SK-N-SH (cell line): ENCODE measurements at regions not wholly inside any gene's neighbourhood (a gene's known extent, or its start where the extent isn't known, plus 50 kb on each side); places are given as distances from the start of the nearest gene placed in this dataset.

Source experiments
- CTCF ChIA-PET: fragments of 300-600, 350-600 bp; formaldehyde crosslinking; extraction: SDS; loops from one replicate; lab custom pipeline; 2021; lab: Yijun Ruan, JAX
- POLR2A ChIA-PET: fragments of 350-600 bp; sonication (Branson Sonifier 250); formaldehyde crosslinking; extraction: SDS; loops from one replicate; lab custom pipeline; 2020; ENCODE audit warnings: antibody characterized with exemption, inconsistent platforms; lab: Yijun Ruan, JAX
- DNase-seq: peaks from one replicate; pipeline ENCODE4 v3.0.0; 2012
- H2AFZ ChIP-seq: fragments of 200-600 bp; sonication (generic); 2 replicates; pipeline ENCODE4 v1.8.1; 2016; ENCODE audit warnings: antibody characterized with exemption, mild to moderate bottlenecking, low read depth
- H3F3A ChIP-seq: fragments of 200-600 bp; sonication (generic); replicated peaks from 2 replicates; pipeline ENCODE3; 2016; ENCODE audit warnings: antibody characterized with exemption, mild to moderate bottlenecking; ENCODE audit not compliant: insufficient read depth
- H3K27ac ChIP-seq, 2 experiments: fragments of 200-500 bp in 1 of 2; fragments of 200-600 bp in 1 of 2; sonication (Bioruptor generic) in 1 of 2; sonication (generic), shearing (Covaris generic) in 1 of 2; 2 replicates each; pipeline versions ENCODE4 v1.5.1 to v1.6.1; 2014 to 2016; ENCODE audit warnings: low read depth in 2 of 2, inconsistent platforms in 1 of 2, low read length in 1 of 2, mild to moderate bottlenecking in 1 of 2, mixed read lengths in 1 of 2
- H3K27me3 ChIP-seq: fragments of 200-600 bp; sonication (generic), shearing (Covaris generic); 2 replicates; pipeline ENCODE4 v1.6.1; 2016; ENCODE audit warnings: mixed run types; ENCODE audit not compliant: insufficient read depth
- H3K36me3 ChIP-seq, 2 experiments: fragments of 200-500 bp in 1 of 2; fragments of 200-600 bp in 1 of 2; sonication (Bioruptor generic) in 1 of 2; sonication (generic) in 1 of 2; replicated peaks in 1 of 2; 2 replicates each; pipeline versions ENCODE3 to v1.5.1; 2014 to 2016; ENCODE audit warnings: low read length in 1 of 2, mild to moderate bottlenecking in 1 of 2; ENCODE audit not compliant: insufficient read depth in 2 of 2, control insufficient read depth in 1 of 2
- H3K4me1 ChIP-seq, 2 experiments: fragments of 200-500 bp in 1 of 2; fragments of 200-600 bp in 1 of 2; sonication (Bioruptor generic) in 1 of 2; sonication (generic), shearing (Covaris generic) in 1 of 2; 2 replicates each; pipeline versions ENCODE4 v1.5.1 to v1.6.1; 2014 to 2016; ENCODE audit warnings: low read depth in 1 of 2, low read length in 1 of 2, mixed run types in 1 of 2; ENCODE audit not compliant: insufficient read depth in 2 of 2, control insufficient read depth in 1 of 2
- H3K4me2 ChIP-seq: fragments of 200-600 bp; sonication (generic), shearing (Covaris generic); 2 replicates; pipeline ENCODE4 v1.6.1; 2017; ENCODE audit warnings: mixed run types
- H3K4me3 ChIP-seq, 2 experiments: fragments of 200-500 bp in 1 of 2; fragments of 200-600 bp in 1 of 2; sonication (Bioruptor generic) in 1 of 2; sonication (generic), shearing (Covaris generic) in 1 of 2; 2 replicates each; pipeline versions ENCODE4 v1.5.1 to v1.8.1; 2014 to 2016; ENCODE audit warnings: low read depth in 2 of 2, inconsistent platforms in 1 of 2, low read length in 1 of 2, mild to moderate bottlenecking in 1 of 2, mixed read lengths in 1 of 2, moderate library complexity in 1 of 2
- H3K79me2 ChIP-seq: fragments of 200-600 bp; sonication (generic); 2 replicates; pipeline ENCODE4 v1.8.1; 2017; ENCODE audit warnings: mild to moderate bottlenecking; ENCODE audit not compliant: insufficient read depth
- H3K9ac ChIP-seq: fragments of 200-600 bp; sonication (generic); 2 replicates; pipeline ENCODE4 v1.6.1; 2017; ENCODE audit warnings: mixed run types
- H3K9me2 ChIP-seq: fragments of 200-600 bp; sonication (generic); 2 replicates; pipeline ENCODE4 v1.6.1; 2017; ENCODE audit warnings: mixed run types
- H3K9me3 ChIP-seq: fragments of 200-600 bp; sonication (generic); 2 replicates; pipeline ENCODE4 v1.6.1; 2017; ENCODE audit warnings: mixed run types, mild to moderate bottlenecking, moderate library complexity
- H4K20me1 ChIP-seq: fragments of 200-600 bp; sonication (generic); 2 replicates; pipeline ENCODE4 v1.6.1; 2017; ENCODE audit warnings: mild to moderate bottlenecking, mixed run types; ENCODE audit not compliant: insufficient read depth
- EP300 ChIP-seq, 2 experiments: IDR thresholded peaks; 2 replicates each; pipeline versions ENCODE4 v1.4.0 to v1.6.1; 2012; ENCODE audit warnings: borderline replicate concordance in 1 of 2, low read depth in 1 of 2, low read length in 1 of 2
- GABPA ChIP-seq: IDR thresholded peaks from 2 replicates; pipeline ENCODE4 v1.4.0; 2012; ENCODE audit warnings: low read depth, mild to moderate bottlenecking
- RAD21 ChIP-seq: IDR thresholded peaks from 2 replicates; pipeline ENCODE4 v1.6.1; 2012; ENCODE audit warnings: mild to moderate bottlenecking, low read length
- RXRA ChIP-seq: IDR thresholded peaks from 2 replicates; pipeline ENCODE4 v1.4.0; 2012; ENCODE audit warnings: low read depth, mild to moderate bottlenecking, borderline replicate concordance
- SMC3 ChIP-seq: IDR thresholded peaks from 2 replicates; pipeline ENCODE4 v1.6.1; 2012; ENCODE audit warnings: low read depth, low read length, improper control_type of control experiment
- USF1 ChIP-seq: IDR thresholded peaks from 2 replicates; pipeline ENCODE4 v1.4.0; 2012; ENCODE audit warnings: low read depth, borderline replicate concordance
- WGBS: methylation state at CpG from one replicate; pipeline ENCODE4 v1.1.6; 2017; ENCODE audit warnings: low lambda C conversion rate; 5-methylcytosine and 5-hydroxymethylcytosine counted together
- TF ChIP-seq, protein P1 (sequence below): fragments of 200-600 bp; sonication (generic); IDR thresholded peaks from 2 replicates; pipeline ENCODE4 v1.6.1; 2017; ENCODE audit warnings: antibody characterized with exemption, mild to moderate bottlenecking, moderate library complexity

DNA sequence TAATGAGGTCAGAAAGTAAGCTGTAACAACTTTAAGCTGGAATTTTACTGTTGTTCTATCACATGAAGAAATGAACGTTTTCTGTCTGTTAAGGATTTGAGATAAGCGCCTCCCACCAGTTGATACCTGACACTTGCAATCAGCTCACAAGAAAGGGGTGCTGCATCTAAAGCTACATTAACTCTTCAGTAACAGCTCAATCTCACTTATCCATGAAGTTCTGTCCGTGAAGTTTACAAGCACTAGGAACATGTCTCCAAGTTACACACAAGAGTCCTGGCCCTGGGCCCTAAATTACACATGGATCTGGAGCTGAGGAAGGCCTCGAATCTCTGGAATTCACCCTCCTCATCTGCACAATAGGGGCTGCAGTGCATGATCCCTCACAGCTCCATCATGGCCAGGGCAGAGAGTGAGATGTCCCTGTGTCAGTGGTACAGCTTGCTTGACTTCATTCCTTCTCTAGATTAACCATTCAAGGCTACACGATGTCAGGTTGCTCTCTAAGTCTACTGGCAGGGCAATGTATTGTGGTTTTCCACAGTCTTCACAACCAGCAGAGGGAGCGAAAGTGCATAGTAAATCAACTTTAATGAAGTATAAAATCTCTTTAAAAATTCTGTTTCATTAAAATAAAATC lies 182.4 kb upstream of the MCHR2 start:
- Histone ChIP-seq H4K20me1 (no peaks in the 10 kb centered on the region), H3K9me2 (no peaks in the 10 kb centered on the region), H3F3A (no peaks in the 10 kb centered on the region), H3K4me1 (peaks cover 0 to 10% of the 10 kb centered on the region in 2 experiments; a peak in 1 of 4 replicates), H3K9me3 (no peaks in the 10 kb centered on the region), H3K27me3 (no peaks in the 10 kb centered on the region; the same call in 1 of the 2 replicates), H2AFZ (peak overlapping the region; percentile 78; the same call in 1 of the 2 replicates), H3K79me2 (no peaks in the 10 kb centered on the region), H3K27ac (peak overlapping the region in 1 of 2 experiments; percentile 10; a peak in 1 of 4 replicates), H3K4me3 (no peak overlapping the region), H3K4me2 (peak overlapping the region; percentile 23; the same call in 1 of the 2 replicates), H3K9ac (no peak overlapping the region), H3K36me3 (no peaks in the 10 kb centered on the region)
- WGBS, result 33% methylated on average over 6 of the region's 6 CpGs
- DNase-seq, result no peak
- TF ChIP-seq, protein P1, sequence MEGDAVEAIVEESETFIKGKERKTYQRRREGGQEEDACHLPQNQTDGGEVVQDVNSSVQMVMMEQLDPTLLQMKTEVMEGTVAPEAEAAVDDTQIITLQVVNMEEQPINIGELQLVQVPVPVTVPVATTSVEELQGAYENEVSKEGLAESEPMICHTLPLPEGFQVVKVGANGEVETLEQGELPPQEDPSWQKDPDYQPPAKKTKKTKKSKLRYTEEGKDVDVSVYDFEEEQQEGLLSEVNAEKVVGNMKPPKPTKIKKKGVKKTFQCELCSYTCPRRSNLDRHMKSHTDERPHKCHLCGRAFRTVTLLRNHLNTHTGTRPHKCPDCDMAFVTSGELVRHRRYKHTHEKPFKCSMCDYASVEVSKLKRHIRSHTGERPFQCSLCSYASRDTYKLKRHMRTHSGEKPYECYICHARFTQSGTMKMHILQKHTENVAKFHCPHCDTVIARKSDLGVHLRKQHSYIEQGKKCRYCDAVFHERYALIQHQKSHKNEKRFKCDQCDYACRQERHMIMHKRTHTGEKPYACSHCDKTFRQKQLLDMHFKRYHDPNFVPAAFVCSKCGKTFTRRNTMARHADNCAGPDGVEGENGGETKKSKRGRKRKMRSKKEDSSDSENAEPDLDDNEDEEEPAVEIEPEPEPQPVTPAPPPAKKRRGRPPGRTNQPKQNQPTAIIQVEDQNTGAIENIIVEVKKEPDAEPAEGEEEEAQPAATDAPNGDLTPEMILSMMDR, result peak; percentile 69
- TF ChIP-seq SMC3, result peak; percentile 37
- peak; percentile 45 for TF ChIP-seq RAD21
- no peak for TF ChIP-seq GABPA
- POLR2A ChIA-PET, result no interaction called here
- CTCF ChIA-PET, result interaction anchor here (1.0 to 1.6 kb wide), 5 partner anchors 13 to 543 kb away, joined by 3 to 7 read pairs (median 4); no protein-coding TSS in a partner anchor

DNA sequence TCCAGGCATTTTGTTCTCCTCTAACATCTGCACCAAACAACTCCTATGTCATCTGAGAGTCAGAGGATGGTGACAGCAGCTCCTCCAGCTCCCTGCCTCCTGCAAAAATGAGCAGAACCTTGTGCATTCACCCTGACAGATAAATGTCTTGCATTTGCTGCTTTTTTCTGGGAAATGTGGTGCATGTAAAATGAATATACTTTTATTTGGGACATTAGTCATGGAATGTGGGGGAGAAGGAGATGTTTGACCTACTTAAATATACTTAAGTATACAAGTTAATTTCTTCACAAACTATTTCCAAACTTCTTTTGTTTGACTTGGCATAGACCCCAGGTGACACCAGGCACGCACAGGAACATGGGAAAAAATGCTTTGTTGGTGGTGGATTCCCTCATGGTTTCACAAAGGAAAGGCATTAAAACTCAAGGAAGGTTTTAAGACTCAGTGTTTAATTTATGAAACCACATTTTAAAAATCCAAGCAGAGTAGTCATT lies 181.8 kb upstream of the MCHR2 start:
- Histone ChIP-seq H3K4me2 (peak overlapping the region; percentile 23; the same call in 1 of the 2 replicates), H2AFZ (peak overlapping the region; percentile 78; the same call in 1 of the 2 replicates), H3K27ac (peak overlapping the region in 1 of 2 experiments; percentile 10; a peak in 1 of 4 replicates), H3K4me3 (no peak overlapping the region), H3F3A (no peaks in the 10 kb centered on the region), H3K79me2 (no peaks in the 10 kb centered on the region), H3K9me2 (no peaks in the 10 kb centered on the region), H3K9ac (no peak overlapping the region), H4K20me1 (no peaks in the 10 kb centered on the region), H3K9me3 (no peaks in the 10 kb centered on the region), H3K4me1 (peaks cover 0 to 10% of the 10 kb centered on the region in 2 experiments; a peak in 1 of 4 replicates), H3K27me3 (no peaks in the 10 kb centered on the region; the same call in 1 of the 2 replicates), H3K36me3 (no peaks in the 10 kb centered on the region)
- ChIA-PET CTCF (interaction anchor here (1.0 to 1.6 kb wide), 5 partner anchors 13 to 544 kb away, joined by 3 to 7 read pairs (median 4); no protein-coding TSS in a partner anchor), POLR2A (no interaction called here)
- no peak for DNase-seq
- WGBS, result 5% methylated on average over 1 of the region's 1 CpG
- no peak for TF ChIP-seq RXRA
- no peak for TF ChIP-seq EP300 (IDR thresholded peaks at IDR 0.05; ENCODE audit: borderline replicate concordance in 1 of 2, low read depth in 1 of 2, low read length in 1 of 2)
- TF ChIP-seq, protein P1, result no peak
- no peak for TF ChIP-seq USF1
- TF ChIP-seq SMC3, result no peak
- no peak for TF ChIP-seq RAD21
